ENCODE measurements at regions not wholly inside any gene's neighbourhood (a gene's known extent, or its start where the extent isn't known, plus 50 kb on each side); places are given as distances from the start of the nearest gene placed in this dataset.

DNA sequence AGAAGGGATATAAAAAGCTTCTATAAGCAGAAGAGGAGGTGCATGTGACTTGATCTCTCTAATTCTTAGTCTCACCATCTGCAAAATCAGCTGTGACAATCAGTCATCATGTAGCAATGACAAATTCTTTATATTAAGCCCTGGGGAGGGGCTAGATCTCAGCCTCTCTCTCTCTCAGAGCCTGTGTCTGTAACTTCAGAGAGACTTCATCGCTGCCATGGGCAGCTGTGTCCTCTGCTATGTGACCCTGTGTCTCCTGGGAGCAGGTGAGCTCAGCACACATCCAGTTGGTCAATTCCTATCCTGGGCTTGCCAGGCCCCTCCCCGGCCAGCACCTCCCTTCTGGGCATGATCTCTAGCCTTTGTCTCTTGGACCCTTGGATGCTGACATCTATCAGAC, 109.6 kb downstream of the ANKRD18B start:
- peaks cover 19% of the 10 kb centered on the region for H3K27me3 Mint-ChIP-seq (ENCODE audit: insufficient read depth)
- Histone ChIP-seq H3K27me3 (ENCODE audit: control insufficient read depth, insufficient read depth, low read length, poor library complexity, severe bottlenecking) (peaks cover 30% of the 10 kb centered on the region), H3K9me3 (ENCODE audit: control insufficient read depth, low read length) (no peaks in the 10 kb centered on the region), H3K4me3 (ENCODE audit: low read length) (no peak overlapping the region), H3K9ac (ENCODE audit: extremely low read depth, low read length, poor library complexity, severe bottlenecking) (no peak overlapping the region), H3K4me1 (ENCODE audit: control insufficient read depth, insufficient read depth, low read length) (no peaks in the 10 kb centered on the region), H3K36me3 (ENCODE audit: control insufficient read depth, insufficient read depth, low read length) (no peaks in the 10 kb centered on the region), H3K27ac (ENCODE audit: low read depth, low read length) (no peak overlapping the region)
- H3K27ac Mint-ChIP-seq: no peak overlapping the region
- H3K9me3 Mint-ChIP-seq: no peaks in the 10 kb centered on the region
- 83 to 100% methylated on average over 1 to 2 of the region's 2 CpGs for WGBS, 2 experiments (ENCODE audit: insufficient coverage in 1 of 2, insufficient read length in 1 of 2)
- TF ChIP-seq, protein P1, sequence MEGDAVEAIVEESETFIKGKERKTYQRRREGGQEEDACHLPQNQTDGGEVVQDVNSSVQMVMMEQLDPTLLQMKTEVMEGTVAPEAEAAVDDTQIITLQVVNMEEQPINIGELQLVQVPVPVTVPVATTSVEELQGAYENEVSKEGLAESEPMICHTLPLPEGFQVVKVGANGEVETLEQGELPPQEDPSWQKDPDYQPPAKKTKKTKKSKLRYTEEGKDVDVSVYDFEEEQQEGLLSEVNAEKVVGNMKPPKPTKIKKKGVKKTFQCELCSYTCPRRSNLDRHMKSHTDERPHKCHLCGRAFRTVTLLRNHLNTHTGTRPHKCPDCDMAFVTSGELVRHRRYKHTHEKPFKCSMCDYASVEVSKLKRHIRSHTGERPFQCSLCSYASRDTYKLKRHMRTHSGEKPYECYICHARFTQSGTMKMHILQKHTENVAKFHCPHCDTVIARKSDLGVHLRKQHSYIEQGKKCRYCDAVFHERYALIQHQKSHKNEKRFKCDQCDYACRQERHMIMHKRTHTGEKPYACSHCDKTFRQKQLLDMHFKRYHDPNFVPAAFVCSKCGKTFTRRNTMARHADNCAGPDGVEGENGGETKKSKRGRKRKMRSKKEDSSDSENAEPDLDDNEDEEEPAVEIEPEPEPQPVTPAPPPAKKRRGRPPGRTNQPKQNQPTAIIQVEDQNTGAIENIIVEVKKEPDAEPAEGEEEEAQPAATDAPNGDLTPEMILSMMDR (conservative IDR thresholded peaks at IDR 0.05): no peak
- H3K36me3 Mint-ChIP-seq (ENCODE audit: low read depth): no peaks in the 10 kb centered on the region
- H3K4me1 Mint-ChIP-seq: peaks cover 8% of the 10 kb centered on the region
- DNase-seq: no peak
- no peak overlapping the region for H3K4me3 Mint-ChIP-seq

DNA sequence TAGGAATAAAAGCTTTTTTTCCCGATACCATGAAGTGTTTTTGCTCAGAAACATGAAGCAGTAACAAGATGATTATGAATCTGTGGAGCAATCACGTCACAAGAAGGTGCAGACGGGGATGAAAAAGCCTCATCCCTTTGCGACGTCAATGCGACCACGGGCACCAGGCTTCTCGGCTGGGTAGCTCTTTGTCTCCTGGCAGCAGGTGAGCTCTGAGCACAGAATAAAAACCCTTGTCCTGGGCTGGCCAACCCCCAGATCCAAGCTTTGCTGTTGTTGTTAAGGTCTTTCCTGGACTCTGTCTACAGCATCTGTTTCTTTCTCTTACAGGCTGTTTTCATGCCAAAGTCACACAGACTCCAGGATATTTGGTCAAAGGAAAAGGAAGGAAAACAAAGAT, 113.8 kb downstream of the ANKRD18B start:
- H3K27me3 Mint-ChIP-seq (ENCODE audit: insufficient read depth): peaks cover 20% of the 10 kb centered on the region
- 48 to 60% methylated on average over 7 to 8 of the region's 8 CpGs for WGBS, 2 experiments (ENCODE audit: insufficient coverage in 1 of 2, insufficient read length in 1 of 2)

DNA sequence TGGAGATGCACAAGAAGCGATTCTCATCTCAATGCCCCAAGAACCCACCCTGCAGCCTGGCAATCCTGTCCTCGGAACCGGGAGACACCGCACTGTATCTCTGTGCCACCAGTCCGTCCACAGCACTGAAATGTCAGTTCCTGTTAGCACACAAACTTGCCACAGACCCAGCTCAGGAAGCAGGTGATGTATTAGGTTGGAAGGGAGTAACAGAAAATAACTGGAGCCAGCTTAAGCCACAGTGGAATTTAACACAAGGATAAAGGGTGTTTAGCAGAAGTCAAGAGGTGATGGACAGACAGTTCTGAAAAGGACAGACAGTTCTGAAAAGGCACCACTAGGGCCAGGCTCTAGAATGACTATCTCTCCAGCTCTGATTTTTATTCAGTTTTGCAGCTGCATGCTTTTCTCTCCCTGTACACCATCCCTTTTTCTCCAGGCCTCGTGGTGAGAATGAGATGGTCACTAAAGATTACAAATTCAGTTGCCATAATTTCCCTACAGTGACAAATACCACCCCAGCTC, 114.4 kb downstream of the ANKRD18B start:
- no peaks in the 10 kb centered on the region for H3K9me3 ChIP-seq (ENCODE audit: control insufficient read depth, low read length)
- H3K36me3 ChIP-seq (ENCODE audit: control insufficient read depth, insufficient read depth, low read length): no peaks in the 10 kb centered on the region
- Mint-ChIP-seq H3K9me3 (no peaks in the 10 kb centered on the region), H3K36me3 (ENCODE audit: low read depth) (no peaks in the 10 kb centered on the region), H3K27me3 (ENCODE audit: insufficient read depth) (peaks cover 19% of the 10 kb centered on the region), H3K27ac (no peak overlapping the region), H3K4me3 (no peak overlapping the region), H3K4me1 (peaks cover 20% of the 10 kb centered on the region)
- H3K4me3 ChIP-seq (ENCODE audit: low read length): no peak overlapping the region
- TF ChIP-seq, protein P1 (conservative IDR thresholded peaks at IDR 0.05): peak; percentile 44
- H3K27ac ChIP-seq (ENCODE audit: low read depth, low read length): no peak overlapping the region
- DNase-seq: no peak
- H3K4me1 ChIP-seq (ENCODE audit: control insufficient read depth, insufficient read depth, low read length): peaks cover 5% of the 10 kb centered on the region
- 93% methylated on average over 6 of the region's 6 CpGs; no CpG with 5 or more reads in 1 of the 2 experiments for WGBS, 2 experiments (ENCODE audit: insufficient coverage in 1 of 2, insufficient read length in 1 of 2)
- peaks cover 30% of the 10 kb centered on the region for H3K27me3 ChIP-seq (ENCODE audit: control insufficient read depth, insufficient read depth, low read length, poor library complexity, severe bottlenecking)
- H3K9ac ChIP-seq (ENCODE audit: extremely low read depth, low read length, poor library complexity, severe bottlenecking): no peak overlapping the region

More for the DNA sequence above, 113.8 kb downstream of the ANKRD18B start:
- Mint-ChIP-seq H3K4me3 (no peak overlapping the region), H3K9me3 (no peaks in the 10 kb centered on the region), H3K36me3 (ENCODE audit: low read depth) (no peaks in the 10 kb centered on the region), H3K4me1 (peaks cover 16% of the 10 kb centered on the region), H3K27ac (no peak overlapping the region)
- H3K9ac ChIP-seq (ENCODE audit: extremely low read depth, low read length, poor library complexity, severe bottlenecking): no peak overlapping the region
- no peak overlapping the region for H3K4me3 ChIP-seq (ENCODE audit: low read length)
- no peaks in the 10 kb centered on the region for H3K9me3 ChIP-seq (ENCODE audit: control insufficient read depth, low read length)
- H3K4me1 ChIP-seq (ENCODE audit: control insufficient read depth, insufficient read depth, low read length): peaks cover 5% of the 10 kb centered on the region
- TF ChIP-seq, protein P1 (conservative IDR thresholded peaks at IDR 0.05): no peak
- peaks cover 30% of the 10 kb centered on the region for H3K27me3 ChIP-seq (ENCODE audit: control insufficient read depth, insufficient read depth, low read length, poor library complexity, severe bottlenecking)
- no peak for DNase-seq
- H3K27ac ChIP-seq (ENCODE audit: low read depth, low read length): no peak overlapping the region
- H3K36me3 ChIP-seq (ENCODE audit: control insufficient read depth, insufficient read depth, low read length): no peaks in the 10 kb centered on the region

All from endodermal cell (in vitro differentiated cells).